GM23338 (cell line): ENCODE measurements at regions not wholly inside any gene's neighbourhood (a gene's known extent, or its start where the extent isn't known, plus 50 kb on each side); places are given as distances from the start of the nearest gene placed in this dataset.
A peak's percentile ranks its signal among the peaks of the same experiment; 100 is the strongest.

Source experiments
- ATAC-seq: fragments of 200-7000 bp; cut with Tn5 transposase; 3 replicates; pipeline ENCODE4 v1.9.1; 2020
- DNase-seq: peaks from one replicate; pipeline ENCODE4 v3.0.0-alpha.2; 2015; ENCODE audit warnings: low spot score
- H2AFZ ChIP-seq: fragments of 200-600 bp; sonication (generic); 2 replicates; pipeline ENCODE4 v1.8.0; 2016; ENCODE audit warnings: antibody characterized with exemption, mild to moderate bottlenecking, moderate library complexity
- H3F3A ChIP-seq: fragments of 200-600 bp; sonication (generic); replicated peaks from 2 replicates; pipeline ENCODE4 v1.8.0; 2017; ENCODE audit warnings: antibody characterized with exemption, mixed run types, low read depth
- H3K27ac ChIP-seq: fragments of 200-600 bp; sonication (generic); 2 replicates; pipeline ENCODE4 v1.6.1; 2016; ENCODE audit warnings: low read depth
- H3K27me3 ChIP-seq: fragments of 200-600 bp; sonication (generic); 2 replicates; pipeline ENCODE4 v1.8.0; 2016; ENCODE audit warnings: mild to moderate bottlenecking, mixed run types, moderate library complexity; ENCODE audit not compliant: insufficient read depth
- H3K36me3 ChIP-seq: fragments of 200-600 bp; sonication (generic); 2 replicates; pipeline ENCODE4 v1.8.0; 2016; ENCODE audit warnings: mild to moderate bottlenecking; ENCODE audit not compliant: insufficient read depth
- H3K4me1 ChIP-seq: fragments of 200-600 bp; sonication (generic); 2 replicates; pipeline ENCODE4 v1.8.0; 2016; ENCODE audit warnings: mild to moderate bottlenecking, moderate library complexity; ENCODE audit not compliant: insufficient read depth
- H3K4me2 ChIP-seq: fragments of 200-600 bp; sonication (generic); 2 replicates; pipeline ENCODE4 v1.7.1; 2017; ENCODE audit warnings: mixed run types
- H3K4me3 ChIP-seq: fragments of 200-600 bp; sonication (generic); 2 replicates; pipeline ENCODE4 v1.6.1; 2016; ENCODE audit warnings: mixed run types
- H3K79me2 ChIP-seq: fragments of 200-600 bp; sonication (generic); replicated peaks from 2 replicates; pipeline ENCODE4 v1.8.0; 2017; ENCODE audit warnings: mild to moderate bottlenecking; ENCODE audit not compliant: insufficient read depth
- H3K9me2 ChIP-seq: fragments of 200-600 bp; sonication (generic); 2 replicates; pipeline ENCODE4 v1.8.0; 2017; ENCODE audit not compliant: insufficient read depth
- H4K20me1 ChIP-seq: fragments of 200-600 bp; sonication (generic); replicated peaks from 2 replicates; pipeline ENCODE4 v1.8.0; 2017; ENCODE audit warnings: mild to moderate bottlenecking; ENCODE audit not compliant: insufficient read depth
- H3K27ac Mint-ChIP-seq: 2 replicates; pipeline ENCODE4 v1.8.0; 2020; ENCODE audit warnings: inconsistent platforms, mild to moderate bottlenecking, moderate library complexity, mixed read lengths
- H3K27me3 Mint-ChIP-seq: 3 replicates; pipeline ENCODE4 v1.8.0; 2022; ENCODE audit warnings: low read depth, mild to moderate bottlenecking, moderate library complexity, mixed read lengths, inconsistent platforms; ENCODE audit not compliant: insufficient read depth, poor library complexity
- H3K36me3 Mint-ChIP-seq: 3 replicates; pipeline ENCODE4 v1.8.0; 2021; ENCODE audit warnings: low read depth, mild to moderate bottlenecking, inconsistent platforms, moderate library complexity, mixed read lengths
- H3K4me1 Mint-ChIP-seq: 3 replicates; pipeline ENCODE4 v1.8.0; 2020; ENCODE audit warnings: mild to moderate bottlenecking, inconsistent platforms, mixed read lengths
- H3K4me3 Mint-ChIP-seq: 3 replicates; pipeline ENCODE4 v1.8.0; 2021; ENCODE audit warnings: moderate library complexity, mild to moderate bottlenecking, inconsistent platforms, mixed read lengths
- H3K9me3 Mint-ChIP-seq: 3 replicates; pipeline ENCODE4 v1.8.0; 2020; ENCODE audit warnings: moderate library complexity, mild to moderate bottlenecking, inconsistent platforms, mixed read lengths
- CREB1 ChIP-seq: fragments of 250-450 bp; sonication (Bioruptor Pico); IDR thresholded peaks from 2 replicates; pipeline ENCODE4 v1.5.0; 2020; ENCODE audit warnings: low read depth, mild to moderate bottlenecking, moderate library complexity
- CTCF ChIP-seq, 2 experiments: fragments of 200-600 bp in 1 of 2; sonication (generic) in 1 of 2; conservative IDR thresholded peaks; 2 replicates each; pipeline versions ENCODE4 v1.5.1 to v1.6.1; 2016 to 2017; ENCODE audit warnings: antibody characterized with exemption in 2 of 2, low read depth in 2 of 2, mild to moderate bottlenecking in 2 of 2, moderate library complexity in 1 of 2
- EZH2phosphoT487 ChIP-seq: fragments of 200-600 bp; sonication (generic); IDR thresholded peaks from one replicate; pipeline ENCODE4 v1.8.1; 2018; ENCODE audit warnings: antibody characterized with exemption; ENCODE audit not compliant: unreplicated experiment
- JUNB ChIP-seq: IDR thresholded peaks from one replicate; pipeline ENCODE4 v1.6.1; 2016; ENCODE audit warnings: antibody characterized with exemption; ENCODE audit not compliant: unreplicated experiment
- NANOG ChIP-seq: IDR thresholded peaks from 2 replicates; pipeline ENCODE4 v1.6.1; 2016; ENCODE audit warnings: antibody characterized with exemption, borderline replicate concordance
- STAT1 ChIP-seq: IDR thresholded peaks from one replicate; pipeline ENCODE4 v1.6.1; 2016; ENCODE audit warnings: antibody characterized with exemption; ENCODE audit not compliant: unreplicated experiment
- ZNF114 ChIP-seq: fragments of 250-450 bp; sonication (Bioruptor Pico); IDR thresholded peaks from 2 replicates; pipeline ENCODE4 v1.5.0; 2020; ENCODE audit warnings: mild to moderate bottlenecking, moderate library complexity
- ZNF331 ChIP-seq: fragments of 250-450 bp; sonication (Bioruptor Pico); IDR thresholded peaks from 2 replicates; pipeline ENCODE4 v1.5.0; 2020; ENCODE audit warnings: low read depth, mild to moderate bottlenecking, moderate library complexity
- TF ChIP-seq, protein P1 (sequence below): IDR thresholded peaks from one replicate; pipeline ENCODE4 v1.6.1; 2018; ENCODE audit warnings: antibody characterized with exemption; ENCODE audit not compliant: unreplicated experiment
- TF ChIP-seq, protein P2 (sequence below): IDR thresholded peaks from 2 replicates; pipeline ENCODE4 v1.6.1; 2016; ENCODE audit warnings: antibody characterized with exemption

DNA sequence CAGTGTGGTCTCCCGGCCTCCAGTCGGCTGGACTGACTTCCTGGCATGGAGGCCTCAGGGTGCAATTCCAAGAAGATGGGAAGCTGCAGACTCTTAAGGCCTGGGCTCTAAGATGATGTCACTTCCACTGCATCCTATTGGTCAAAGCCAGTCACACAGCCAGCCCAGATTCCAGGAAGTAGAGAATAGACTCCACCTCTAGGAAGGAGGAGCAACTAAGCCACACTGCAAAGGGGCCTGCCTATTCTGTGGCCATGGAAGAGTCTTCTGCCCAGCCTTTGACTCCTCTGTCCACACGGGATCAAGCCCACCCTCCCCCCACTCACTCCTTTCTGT lies 103.9 kb upstream of the RFLNA start:
- H4K20me1 ChIP-seq: no peaks in the 10 kb centered on the region
- no peaks in the 10 kb centered on the region; the same call in 1 of the 3 replicates for H3K36me3 Mint-ChIP-seq
- no peaks in the 10 kb centered on the region for H3K79me2 ChIP-seq
- no peak overlapping the region for H3K4me3 ChIP-seq
- H3K4me1 ChIP-seq: no peaks in the 10 kb centered on the region; the same call in 1 of the 2 replicates
- no peak overlapping the region for H3K27ac Mint-ChIP-seq
- peaks cover 19% of the 10 kb centered on the region for H3K4me1 Mint-ChIP-seq
- peak; percentile 54 for DNase-seq
- H3K9me3 Mint-ChIP-seq: peaks cover 10% of the 10 kb centered on the region
- no peaks in the 10 kb centered on the region for H3F3A ChIP-seq
- no peak overlapping the region for H3K4me3 Mint-ChIP-seq
- no peaks in the 10 kb centered on the region for H3K9me2 ChIP-seq
- peak; percentile 57 for ATAC-seq
- H2AFZ ChIP-seq: no peak overlapping the region
- peaks cover 9% of the 10 kb centered on the region for H3K27me3 Mint-ChIP-seq
- H3K27me3 ChIP-seq: no peaks in the 10 kb centered on the region
- TF ChIP-seq ZNF331 (no peak), CREB1 (no peak), CTCF (conservative IDR thresholded peaks at IDR 0.05; ENCODE audit: low read depth in 2 of 2) (no peak)
- TF ChIP-seq, protein P1, sequence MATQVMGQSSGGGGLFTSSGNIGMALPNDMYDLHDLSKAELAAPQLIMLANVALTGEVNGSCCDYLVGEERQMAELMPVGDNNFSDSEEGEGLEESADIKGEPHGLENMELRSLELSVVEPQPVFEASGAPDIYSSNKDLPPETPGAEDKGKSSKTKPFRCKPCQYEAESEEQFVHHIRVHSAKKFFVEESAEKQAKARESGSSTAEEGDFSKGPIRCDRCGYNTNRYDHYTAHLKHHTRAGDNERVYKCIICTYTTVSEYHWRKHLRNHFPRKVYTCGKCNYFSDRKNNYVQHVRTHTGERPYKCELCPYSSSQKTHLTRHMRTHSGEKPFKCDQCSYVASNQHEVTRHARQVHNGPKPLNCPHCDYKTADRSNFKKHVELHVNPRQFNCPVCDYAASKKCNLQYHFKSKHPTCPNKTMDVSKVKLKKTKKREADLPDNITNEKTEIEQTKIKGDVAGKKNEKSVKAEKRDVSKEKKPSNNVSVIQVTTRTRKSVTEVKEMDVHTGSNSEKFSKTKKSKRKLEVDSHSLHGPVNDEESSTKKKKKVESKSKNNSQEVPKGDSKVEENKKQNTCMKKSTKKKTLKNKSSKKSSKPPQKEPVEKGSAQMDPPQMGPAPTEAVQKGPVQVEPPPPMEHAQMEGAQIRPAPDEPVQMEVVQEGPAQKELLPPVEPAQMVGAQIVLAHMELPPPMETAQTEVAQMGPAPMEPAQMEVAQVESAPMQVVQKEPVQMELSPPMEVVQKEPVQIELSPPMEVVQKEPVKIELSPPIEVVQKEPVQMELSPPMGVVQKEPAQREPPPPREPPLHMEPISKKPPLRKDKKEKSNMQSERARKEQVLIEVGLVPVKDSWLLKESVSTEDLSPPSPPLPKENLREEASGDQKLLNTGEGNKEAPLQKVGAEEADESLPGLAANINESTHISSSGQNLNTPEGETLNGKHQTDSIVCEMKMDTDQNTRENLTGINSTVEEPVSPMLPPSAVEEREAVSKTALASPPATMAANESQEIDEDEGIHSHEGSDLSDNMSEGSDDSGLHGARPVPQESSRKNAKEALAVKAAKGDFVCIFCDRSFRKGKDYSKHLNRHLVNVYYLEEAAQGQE: no peak
- TF ChIP-seq, protein P2, sequence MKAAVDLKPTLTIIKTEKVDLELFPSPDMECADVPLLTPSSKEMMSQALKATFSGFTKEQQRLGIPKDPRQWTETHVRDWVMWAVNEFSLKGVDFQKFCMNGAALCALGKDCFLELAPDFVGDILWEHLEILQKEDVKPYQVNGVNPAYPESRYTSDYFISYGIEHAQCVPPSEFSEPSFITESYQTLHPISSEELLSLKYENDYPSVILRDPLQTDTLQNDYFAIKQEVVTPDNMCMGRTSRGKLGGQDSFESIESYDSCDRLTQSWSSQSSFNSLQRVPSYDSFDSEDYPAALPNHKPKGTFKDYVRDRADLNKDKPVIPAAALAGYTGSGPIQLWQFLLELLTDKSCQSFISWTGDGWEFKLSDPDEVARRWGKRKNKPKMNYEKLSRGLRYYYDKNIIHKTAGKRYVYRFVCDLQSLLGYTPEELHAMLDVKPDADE: no peak
- H3K27ac ChIP-seq: no peak overlapping the region
- H3K36me3 ChIP-seq: no peaks in the 10 kb centered on the region
- H3K4me2 ChIP-seq: no peak overlapping the region

GRCh38 chr12:124191966-124192365 lies 102.9 kb upstream of the RFLNA start:
- DNase-seq (no peak), ATAC-seq (no peak)
- Histone ChIP-seq H3K36me3 (no peaks in the 10 kb centered on the region), H3K27me3 (no peaks in the 10 kb centered on the region), H3K4me3 (no peak overlapping the region), H3K9me2 (no peaks in the 10 kb centered on the region), H4K20me1 (no peaks in the 10 kb centered on the region), H3K4me2 (no peak overlapping the region), H3K4me1 (no peaks in the 10 kb centered on the region; the same call in 1 of the 2 replicates), H3K27ac (no peak overlapping the region), H3K79me2 (no peaks in the 10 kb centered on the region), H2AFZ (no peak overlapping the region), H3F3A (no peaks in the 10 kb centered on the region)
- Mint-ChIP-seq H3K27ac (no peak overlapping the region), H3K4me3 (no peak overlapping the region), H3K36me3 (no peaks in the 10 kb centered on the region; the same call in 1 of the 3 replicates), H3K9me3 (peaks cover 17% of the 10 kb centered on the region), H3K4me1 (peaks cover 15% of the 10 kb centered on the region), H3K27me3 (peaks cover 9% of the 10 kb centered on the region)
- no peak for TF ChIP-seq JUNB
- no peak for TF ChIP-seq ZNF114 (CRISPR knock-in tag)
- TF ChIP-seq, protein P2: no peak
- TF ChIP-seq EZH2phosphoT487: no peak
- no peak for TF ChIP-seq STAT1
- TF ChIP-seq NANOG: no peak
- no peak for TF ChIP-seq ZNF331
- TF ChIP-seq, protein P1: no peak
